Gastrocnemius medialis (tissue), 4 donors: ENCODE measurements at regions not wholly inside any gene's neighbourhood (a gene's known extent, or its start where the extent isn't known, plus 50 kb on each side); places are given as distances from the start of the nearest gene placed in this dataset.

Experiments used
- POLR2A ChIP-seq, 2 donors: fragments of 450-650 bp; IDR thresholded peaks; one replicate each; pipeline ENCODE4 v1.6.1; 2017; ENCODE audit warnings: antibody characterized with exemption in 2 of 2, mild to moderate bottlenecking in 2 of 2, moderate library complexity in 2 of 2
- TF ChIP-seq, protein P1 (sequence below), 5 experiments: fragments of 450-650 bp in 3 of 5; fragments of 200-600 bp in 2 of 5; sonication (generic) in 2 of 5; IDR thresholded peaks in 4 of 5; conservative IDR thresholded peaks in 1 of 5; 1 replicate in 4 of 5; 2 replicates in 1 of 5; pipeline ENCODE4 v1.5.1; 2016 to 2019; ENCODE audit warnings: antibody characterized with exemption in 5 of 5, mild to moderate bottlenecking in 3 of 5, moderate library complexity in 3 of 5

- TF ChIP-seq, protein P1, sequence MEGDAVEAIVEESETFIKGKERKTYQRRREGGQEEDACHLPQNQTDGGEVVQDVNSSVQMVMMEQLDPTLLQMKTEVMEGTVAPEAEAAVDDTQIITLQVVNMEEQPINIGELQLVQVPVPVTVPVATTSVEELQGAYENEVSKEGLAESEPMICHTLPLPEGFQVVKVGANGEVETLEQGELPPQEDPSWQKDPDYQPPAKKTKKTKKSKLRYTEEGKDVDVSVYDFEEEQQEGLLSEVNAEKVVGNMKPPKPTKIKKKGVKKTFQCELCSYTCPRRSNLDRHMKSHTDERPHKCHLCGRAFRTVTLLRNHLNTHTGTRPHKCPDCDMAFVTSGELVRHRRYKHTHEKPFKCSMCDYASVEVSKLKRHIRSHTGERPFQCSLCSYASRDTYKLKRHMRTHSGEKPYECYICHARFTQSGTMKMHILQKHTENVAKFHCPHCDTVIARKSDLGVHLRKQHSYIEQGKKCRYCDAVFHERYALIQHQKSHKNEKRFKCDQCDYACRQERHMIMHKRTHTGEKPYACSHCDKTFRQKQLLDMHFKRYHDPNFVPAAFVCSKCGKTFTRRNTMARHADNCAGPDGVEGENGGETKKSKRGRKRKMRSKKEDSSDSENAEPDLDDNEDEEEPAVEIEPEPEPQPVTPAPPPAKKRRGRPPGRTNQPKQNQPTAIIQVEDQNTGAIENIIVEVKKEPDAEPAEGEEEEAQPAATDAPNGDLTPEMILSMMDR (IDR thresholded peaks at IDR 0.05 in 4 of 5, conservative IDR thresholded peaks at IDR 0.05 in 1 of 5): no peak
- no peak for TF ChIP-seq POLR2A (IDR thresholded peaks at IDR 0.05)
These were observed 685.9 kb upstream of the USP15 start for GRCh38 chr12:61574339-61574738.
